ENCODE measurements at regions not wholly inside any gene's neighbourhood (a gene's known extent, or its start where the extent isn't known, plus 50 kb on each side); places are given as distances from the start of the nearest gene placed in this dataset.

DNA sequence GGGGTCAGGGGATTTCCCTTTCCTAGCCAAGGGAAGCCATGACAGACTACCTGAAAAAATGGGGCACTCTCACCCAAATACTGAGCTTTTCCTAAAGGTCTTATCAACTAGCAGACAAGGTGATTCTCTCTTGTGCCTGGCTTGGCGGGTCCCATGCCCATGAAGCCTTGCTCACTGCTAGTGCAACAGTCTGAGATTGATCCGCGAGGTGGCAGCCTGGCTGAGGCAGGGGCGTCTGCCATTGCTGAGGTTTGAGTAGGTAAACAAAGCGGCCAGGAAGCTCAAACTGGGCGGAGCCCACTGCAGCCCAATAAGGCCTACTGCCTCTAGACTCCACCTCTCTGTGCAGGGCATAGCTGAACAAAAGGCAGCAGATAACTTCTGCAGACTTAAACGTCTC lies 152.6 kb upstream of the PMFBP1 start:
- no peak for TF ChIP-seq KAT7 (CRISPR knock-in tag; IDR thresholded peaks at IDR 0.05; ENCODE audit: borderline replicate concordance)
- no peak for TF ChIP-seq PHB2 (IDR thresholded peaks at IDR 0.05; ENCODE audit: low read depth)
- no peak for TF ChIP-seq ZNF124 (CRISPR knock-in tag; IDR thresholded peaks at IDR 0.05)
- TF ChIP-seq ZNF589 (CRISPR knock-in tag; IDR thresholded peaks at IDR 0.05; ENCODE audit: low read depth): no peak
- no peak for TF ChIP-seq GATA2 (CRISPR knock-in tag; IDR thresholded peaks at IDR 0.05)
- TF ChIP-seq, protein P1, sequence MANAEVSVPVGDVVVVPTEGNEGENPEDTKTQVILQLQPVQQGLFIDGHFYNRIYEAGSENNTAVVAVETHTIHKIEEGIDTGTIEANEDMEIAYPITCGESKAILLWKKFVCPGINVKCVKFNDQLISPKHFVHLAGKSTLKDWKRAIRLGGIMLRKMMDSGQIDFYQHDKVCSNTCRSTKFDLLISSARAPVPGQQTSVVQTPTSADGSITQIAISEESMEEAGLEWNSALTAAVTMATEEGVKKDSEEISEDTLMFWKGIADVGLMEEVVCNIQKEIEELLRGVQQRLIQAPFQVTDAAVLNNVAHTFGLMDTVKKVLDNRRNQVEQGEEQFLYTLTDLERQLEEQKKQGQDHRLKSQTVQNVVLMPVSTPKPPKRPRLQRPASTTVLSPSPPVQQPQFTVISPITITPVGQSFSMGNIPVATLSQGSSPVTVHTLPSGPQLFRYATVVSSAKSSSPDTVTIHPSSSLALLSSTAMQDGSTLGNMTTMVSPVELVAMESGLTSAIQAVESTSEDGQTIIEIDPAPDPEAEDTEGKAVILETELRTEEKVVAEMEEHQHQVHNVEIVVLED (CRISPR knock-in tag; IDR thresholded peaks at IDR 0.05): no peak
- no peak for TF ChIP-seq MXI1 (IDR thresholded peaks at IDR 0.05; ENCODE audit: low read depth, low read length)
- H3K9me1 ChIP-seq (ENCODE audit: control insufficient read depth, insufficient read depth, low read length): no peaks in the 10 kb centered on the region
- intact Hi-C loops (cut with micrococcal nuclease): no loop called here
- in situ Hi-C loops (cut with MboI): no loop called here
- no peaks in the 10 kb centered on the region for H3K79me2 ChIP-seq (ENCODE audit: control insufficient read depth, insufficient read depth, low read length)
- no peaks in the 10 kb centered on the region for H3K36me3 ChIP-seq (ENCODE audit: control insufficient read depth, insufficient read depth, low read length)
- no peaks in the 10 kb centered on the region for H3K9me3 ChIP-seq (replicated peaks; ENCODE audit: control insufficient read depth, insufficient read depth, low read depth, low read length)
- H3K27ac ChIP-seq (ENCODE audit: extremely low read depth, low read depth, low read length): no peak overlapping the region
- DNase-seq (ENCODE audit: extremely low read depth in 1 of 4, low spot score in 3 of 4): no peak
- no peak for ATAC-seq
- WGBS (ENCODE audit: insufficient coverage, low coverage, missing lambda C conversion rate): 0% methylated on average over 7 of the region's 7 CpGs
- no peak overlapping the region for H3K4me3 ChIP-seq
- H3K4me1 ChIP-seq (replicated peaks in 1 of 2; ENCODE audit: control insufficient read depth in 2 of 2, insufficient read depth in 2 of 2, low read length in 2 of 2): no peaks in the 10 kb centered on the region
- no peaks in the 10 kb centered on the region for H3K27me3 ChIP-seq (ENCODE audit: control insufficient read depth in 2 of 2, insufficient read depth in 2 of 2, low read length in 2 of 2)
- H2AFZ ChIP-seq (ENCODE audit: low read depth, low read length): no peak overlapping the region
- H4K20me1 ChIP-seq (replicated peaks; ENCODE audit: control insufficient read depth, insufficient read depth, low read length): no peaks in the 10 kb centered on the region
- no TSS peak for BruUV-seq (replicated peaks)
- no peak overlapping the region for H3K9ac ChIP-seq (ENCODE audit: insufficient read depth in 1 of 2, low read depth in 2 of 2, low read length in 2 of 2)
- H3K4me2 ChIP-seq (ENCODE audit: insufficient read depth, low read length): no peak overlapping the region
- CTCF ChIA-PET (ENCODE audit: low intra/inter-chr PET ratio): no interaction called here
- FAIRE-seq: no peak
- POLR2A ChIA-PET: no interaction called here

Measured in K562 (cell line).